ENCODE measurements at regions not wholly inside any gene's neighbourhood (a gene's known extent, or its start where the extent isn't known, plus 50 kb on each side); places are given as distances from the start of the nearest gene placed in this dataset.

GRCh38 chr15:38687340-38687739 lies 122.7 kb upstream of the RASGRP1 start:
- CTCF ChIA-PET, result interaction anchor here (0.7 to 11.1 kb wide), 18 partner anchors 10 to 246 kb away, joined by 3 to 195 read pairs (median 5); partner anchors contain the start of gene RASGRP1
- DNase-seq (ENCODE audit: extremely low spot score), result no peak
- TF ChIP-seq, protein P1, sequence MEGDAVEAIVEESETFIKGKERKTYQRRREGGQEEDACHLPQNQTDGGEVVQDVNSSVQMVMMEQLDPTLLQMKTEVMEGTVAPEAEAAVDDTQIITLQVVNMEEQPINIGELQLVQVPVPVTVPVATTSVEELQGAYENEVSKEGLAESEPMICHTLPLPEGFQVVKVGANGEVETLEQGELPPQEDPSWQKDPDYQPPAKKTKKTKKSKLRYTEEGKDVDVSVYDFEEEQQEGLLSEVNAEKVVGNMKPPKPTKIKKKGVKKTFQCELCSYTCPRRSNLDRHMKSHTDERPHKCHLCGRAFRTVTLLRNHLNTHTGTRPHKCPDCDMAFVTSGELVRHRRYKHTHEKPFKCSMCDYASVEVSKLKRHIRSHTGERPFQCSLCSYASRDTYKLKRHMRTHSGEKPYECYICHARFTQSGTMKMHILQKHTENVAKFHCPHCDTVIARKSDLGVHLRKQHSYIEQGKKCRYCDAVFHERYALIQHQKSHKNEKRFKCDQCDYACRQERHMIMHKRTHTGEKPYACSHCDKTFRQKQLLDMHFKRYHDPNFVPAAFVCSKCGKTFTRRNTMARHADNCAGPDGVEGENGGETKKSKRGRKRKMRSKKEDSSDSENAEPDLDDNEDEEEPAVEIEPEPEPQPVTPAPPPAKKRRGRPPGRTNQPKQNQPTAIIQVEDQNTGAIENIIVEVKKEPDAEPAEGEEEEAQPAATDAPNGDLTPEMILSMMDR (IDR thresholded peaks at IDR 0.05; ENCODE audit: control extremely low read depth, extremely low read depth, low read depth, missing control alignments), result no peak
- POLR2A ChIA-PET, result interaction anchor here (0.7 to 0.8 kb wide), 2 partner anchors 128 to 575 kb away, joined by 3 read pairs; no protein-coding TSS in a partner anchor

GRCh38 chr15:38687775-38688495 lies 123.3 kb upstream of the RASGRP1 start:
- no peak for DNase-seq (ENCODE audit: extremely low spot score)
- TF ChIP-seq, protein P1 (IDR thresholded peaks at IDR 0.05; ENCODE audit: control extremely low read depth, extremely low read depth, low read depth, missing control alignments), result no peak
- ChIA-PET CTCF (interaction anchor here (0.7 to 11.1 kb wide), 20 partner anchors 11 to 247 kb away, joined by 3 to 195 read pairs (median 5); partner anchors contain the start of gene RASGRP1), POLR2A (interaction anchor here (0.8 to 1.2 kb wide), 2 partner anchors 125 to 129 kb away, joined by 3 to 4 read pairs; no protein-coding TSS in a partner anchor)

GRCh38 chr15:38688761-38689160 lies 124.1 kb upstream of the RASGRP1 start:
- POLR2A ChIA-PET, result interaction anchor here (1.2 kb wide), 1 partner anchor 126 kb away, joined by 4 read pairs; no protein-coding TSS in a partner anchor
- TF ChIP-seq, protein P1 (IDR thresholded peaks at IDR 0.05; ENCODE audit: control extremely low read depth, extremely low read depth, low read depth, missing control alignments), result no peak
- CTCF ChIA-PET, result interaction anchor here (0.7 to 11.1 kb wide), 16 partner anchors 10 to 248 kb away, joined by 3 to 195 read pairs (median 27); partner anchors contain the start of gene RASGRP1
- DNase-seq (ENCODE audit: extremely low spot score), result no peak

GRCh38 chr15:38689522-38689921 lies 124.9 kb upstream of the RASGRP1 start:
- no peak for DNase-seq (ENCODE audit: extremely low spot score)
- TF ChIP-seq, protein P1 (IDR thresholded peaks at IDR 0.05; ENCODE audit: control extremely low read depth, extremely low read depth, low read depth, missing control alignments), result no peak
- ChIA-PET CTCF (interaction anchor here (1.1 to 11.1 kb wide), 36 partner anchors 9 to 303 kb away, joined by 3 to 195 read pairs (median 10); partner anchors contain the start of genes FAM98B and RASGRP1), POLR2A (interaction anchor here (1.3 kb wide), 1 partner anchor 125 kb away, joined by 5 read pairs; the partner anchor contains the start of gene RASGRP1)

GRCh38 chr15:38690216-38690615 lies 125.6 kb upstream of the RASGRP1 start:
- POLR2A ChIA-PET, result interaction anchor here (1.3 kb wide), 1 partner anchor 126 kb away, joined by 5 read pairs; the partner anchor contains the start of gene RASGRP1
- no peak for DNase-seq (ENCODE audit: extremely low spot score)

More at GRCh38 chr15:38690216-38690615, 125.6 kb upstream of the RASGRP1 start:
- CTCF ChIA-PET, result interaction anchor here (0.7 to 11.1 kb wide), 64 partner anchors 7 to 1347 kb away, joined by 3 to 195 read pairs (median 6); partner anchors contain the start of genes FAM98B and RASGRP1
- TF ChIP-seq, protein P1 (IDR thresholded peaks at IDR 0.05; ENCODE audit: control extremely low read depth, extremely low read depth, low read depth, missing control alignments), result no peak

Measured in GM10248 (cell line).